ENCODE measurements at regions not wholly inside any gene's neighbourhood (a gene's known extent, or its start where the extent isn't known, plus 50 kb on each side); places are given as distances from the start of the nearest gene placed in this dataset.
"Not testable (repeated sequence)": the region's sequence is repeated elsewhere in the genome, so short reads cannot be mapped to it uniquely, and the experiment has no call there.

GRCh38 chr6:137581019-137581707 is 87.0 kb upstream of the OLIG3 start:
- no peak for DNase-seq (ENCODE audit: low spot score)
- intact Hi-C loops (cut with micrococcal nuclease) = no loop called here
- Mint-ChIP-seq H3K4me1 (ENCODE audit: low read depth) (no peaks in the 10 kb centered on the region), H3K27me3 (ENCODE audit: insufficient read depth) (peaks cover 17% of the 10 kb centered on the region), H3K36me3 (ENCODE audit: low read depth) (no peaks in the 10 kb centered on the region), H3K27ac (no peak overlapping the region), H3K9me3 (no peaks in the 10 kb centered on the region), H3K4me3 (no peak overlapping the region)

GRCh38 chr6:137583519-137583918 is 89.3 kb upstream of the OLIG3 start:
- DNase-seq (ENCODE audit: low spot score); H3K27ac Mint-ChIP-seq; H3K36me3 Mint-ChIP-seq (ENCODE audit: low read depth); intact Hi-C loops (cut with micrococcal nuclease); H3K27me3 Mint-ChIP-seq (ENCODE audit: insufficient read depth); H3K4me3 Mint-ChIP-seq; H3K4me1 Mint-ChIP-seq (ENCODE audit: low read depth); H3K9me3 Mint-ChIP-seq: not testable (repeated sequence)

- no peak for DNase-seq (ENCODE audit: low spot score)
- Mint-ChIP-seq H3K27ac (no peak overlapping the region), H3K4me1 (ENCODE audit: low read depth) (peaks cover 8% of the 10 kb centered on the region), H3K27me3 (ENCODE audit: insufficient read depth) (peaks cover 21% of the 10 kb centered on the region), H3K36me3 (ENCODE audit: low read depth) (no peaks in the 10 kb centered on the region), H3K9me3 (peaks cover 19% of the 10 kb centered on the region), H3K4me3 (no peak overlapping the region)
- intact Hi-C loops (cut with micrococcal nuclease) = loop anchor here (2.0 kb wide), 1 partner anchor 92 kb away; no protein-coding TSS in a partner anchor
Observed at GRCh38 chr6:137588472-137588871, 94.3 kb upstream of the OLIG3 start.

DNA sequence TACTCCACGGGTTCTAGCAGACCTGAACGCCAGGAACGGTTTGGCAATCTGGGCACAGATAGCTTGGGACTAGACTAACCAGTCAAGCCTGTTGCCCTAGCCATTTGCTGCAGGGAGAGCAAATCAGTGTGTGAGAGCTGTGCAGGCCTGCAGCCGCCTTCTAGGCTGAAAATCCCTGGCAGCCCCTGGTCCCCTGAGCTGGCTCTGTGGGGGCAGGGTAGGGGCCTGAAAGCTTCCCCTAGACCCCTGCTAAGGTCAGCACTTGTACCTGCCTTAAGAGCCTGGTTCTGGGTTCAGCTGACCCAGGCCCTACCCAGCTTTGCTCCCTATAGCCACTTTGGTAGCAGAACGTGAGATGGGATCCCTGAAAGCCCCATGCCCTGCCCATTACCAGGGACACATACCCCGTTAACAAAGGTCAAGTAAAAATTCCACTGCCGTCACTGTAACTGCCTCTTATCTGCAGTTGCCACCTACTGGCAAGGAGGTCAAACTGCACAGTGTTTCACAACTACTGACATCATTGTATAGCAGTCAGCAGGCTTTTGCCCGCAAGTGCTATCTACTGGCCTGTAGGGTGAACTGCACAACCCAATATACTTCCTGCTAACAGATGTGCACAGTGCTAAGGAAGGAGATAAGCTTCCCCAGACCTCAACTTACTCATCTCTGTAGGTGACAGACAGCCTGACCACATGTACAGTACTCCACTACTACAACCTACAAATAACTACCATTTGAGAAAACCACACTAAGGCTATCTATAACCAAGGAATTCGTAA is 95.1 kb upstream of the OLIG3 start:
- H3K4me3 Mint-ChIP-seq = no peak overlapping the region
- H3K4me1 Mint-ChIP-seq (ENCODE audit: low read depth) = peaks cover 8% of the 10 kb centered on the region
- peaks cover 22% of the 10 kb centered on the region for H3K27me3 Mint-ChIP-seq (ENCODE audit: insufficient read depth)
- intact Hi-C loops (cut with micrococcal nuclease) = loop anchor here (1.0 to 2.0 kb wide), 2 partner anchors 92 to 318 kb away; no protein-coding TSS in a partner anchor
- H3K9me3 Mint-ChIP-seq = peaks cover 20% of the 10 kb centered on the region
- H3K36me3 Mint-ChIP-seq (ENCODE audit: low read depth) = no peaks in the 10 kb centered on the region
- peak; percentile 40 for DNase-seq (ENCODE audit: low spot score)
- no peak overlapping the region for H3K27ac Mint-ChIP-seq

DNA sequence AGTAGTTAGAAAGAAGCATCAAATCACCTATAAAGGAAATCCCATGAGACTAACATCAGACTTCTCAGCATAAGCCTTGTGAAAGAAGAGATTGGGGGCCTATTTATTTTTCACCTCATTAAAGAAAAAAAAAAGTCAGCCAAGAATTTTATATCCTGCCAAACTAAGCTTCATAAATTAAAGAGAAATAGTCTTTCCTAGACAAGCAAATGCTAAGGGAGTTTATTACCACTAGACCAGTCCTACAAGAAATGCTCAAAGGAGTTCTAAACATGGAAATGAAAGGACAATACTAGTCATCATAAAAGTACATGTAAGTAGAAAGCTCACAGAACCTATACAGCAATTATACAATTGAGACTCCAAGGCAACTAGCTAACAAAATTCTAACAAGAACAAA is 96.5 kb upstream of the OLIG3 start:
- peaks cover 8% of the 10 kb centered on the region for H3K4me1 Mint-ChIP-seq (ENCODE audit: low read depth)
- no peak overlapping the region for H3K4me3 Mint-ChIP-seq
- intact Hi-C loops (cut with micrococcal nuclease) = no loop called here
- no peak for DNase-seq (ENCODE audit: low spot score)
- H3K27ac Mint-ChIP-seq = no peak overlapping the region
- peaks cover 23% of the 10 kb centered on the region for H3K9me3 Mint-ChIP-seq
- H3K36me3 Mint-ChIP-seq (ENCODE audit: low read depth) = no peaks in the 10 kb centered on the region
- peaks cover 29% of the 10 kb centered on the region for H3K27me3 Mint-ChIP-seq (ENCODE audit: insufficient read depth)

- Mint-ChIP-seq H3K27ac (no peak overlapping the region), H3K27me3 (ENCODE audit: insufficient read depth) (peaks cover 35% of the 10 kb centered on the region), H3K9me3 (no peaks in the 10 kb centered on the region), H3K4me3 (no peak overlapping the region), H3K36me3 (ENCODE audit: low read depth) (no peaks in the 10 kb centered on the region), H3K4me1 (ENCODE audit: low read depth) (no peaks in the 10 kb centered on the region)
- no peak for DNase-seq (ENCODE audit: low spot score)
- intact Hi-C loops (cut with micrococcal nuclease) = no loop called here
Observed at GRCh38 chr6:137601471-137601870, 107.3 kb upstream of the OLIG3 start.

DNA sequence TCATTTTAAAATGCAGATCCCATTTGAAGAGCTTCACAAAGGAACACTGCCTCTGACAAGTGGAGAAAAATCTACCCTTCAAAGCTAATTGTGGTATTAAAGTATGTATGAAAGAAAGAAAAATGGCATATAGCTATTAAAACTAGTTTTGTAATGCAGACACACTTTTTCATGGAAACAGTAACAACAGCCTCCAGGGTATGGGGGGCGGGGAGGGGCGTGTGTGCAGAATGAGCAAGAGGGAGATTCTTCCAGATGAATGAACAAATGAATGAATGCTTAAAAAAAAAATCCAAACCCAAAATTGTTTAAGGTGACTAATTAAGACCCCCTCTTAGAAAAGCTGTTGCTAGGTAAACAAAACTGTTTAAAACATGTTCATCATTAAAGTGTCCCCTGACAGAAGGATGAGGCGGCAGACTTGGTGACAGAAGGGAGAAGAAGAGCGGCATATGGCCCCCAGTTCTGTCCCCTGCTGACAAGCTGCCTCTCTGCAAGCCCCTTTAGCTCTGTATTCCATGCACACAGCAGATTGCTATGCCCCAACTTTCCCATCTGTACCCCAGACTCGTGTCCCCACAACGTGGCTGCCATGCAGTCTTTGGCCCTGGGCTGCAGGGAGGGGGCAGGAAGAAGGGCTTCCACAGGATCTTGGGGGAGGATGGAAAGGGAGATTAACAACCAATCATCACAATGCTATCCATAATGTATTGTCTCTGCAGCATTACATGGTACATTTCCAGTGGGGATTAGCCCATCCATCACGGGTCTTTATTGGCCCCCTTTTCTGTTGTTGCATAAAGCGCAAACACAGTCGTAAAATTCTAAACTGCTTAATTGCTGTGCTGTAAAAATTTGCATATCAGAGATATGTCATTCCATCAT is 108.4 kb upstream of the OLIG3 start:
- no peaks in the 10 kb centered on the region for H3K4me1 Mint-ChIP-seq (ENCODE audit: low read depth)
- no peak overlapping the region for H3K27ac Mint-ChIP-seq
- no peak overlapping the region for H3K4me3 Mint-ChIP-seq
- H3K9me3 Mint-ChIP-seq = no peaks in the 10 kb centered on the region
- H3K36me3 Mint-ChIP-seq (ENCODE audit: low read depth) = no peaks in the 10 kb centered on the region
- peaks cover 35% of the 10 kb centered on the region for H3K27me3 Mint-ChIP-seq (ENCODE audit: insufficient read depth)
- intact Hi-C loops (cut with micrococcal nuclease) = no loop called here
- DNase-seq (ENCODE audit: low spot score) = no peak

DNA sequence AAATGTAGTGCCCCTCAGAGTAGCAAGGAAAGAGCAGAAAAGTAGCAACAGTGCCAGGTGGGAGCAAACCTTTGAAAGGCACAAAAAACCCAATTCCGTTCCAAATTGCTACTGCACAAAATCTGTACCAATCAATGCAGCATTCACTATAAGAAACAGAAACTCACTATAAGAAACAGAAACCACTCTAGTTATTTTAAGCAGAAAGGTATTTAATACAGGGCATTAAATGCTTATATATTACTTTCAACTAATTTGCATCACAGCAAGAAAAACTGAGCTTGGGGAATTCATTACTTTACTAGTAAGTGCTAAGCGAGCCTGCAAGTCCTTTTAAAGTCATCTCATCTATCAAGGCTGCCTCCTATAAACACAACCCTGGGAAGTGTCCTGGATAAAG is 116.5 kb upstream of the OLIG3 start:
- H3K27me3 Mint-ChIP-seq (ENCODE audit: insufficient read depth) = peaks cover 32% of the 10 kb centered on the region
- H3K9me3 Mint-ChIP-seq = no peaks in the 10 kb centered on the region
- H3K4me1 Mint-ChIP-seq (ENCODE audit: low read depth) = no peaks in the 10 kb centered on the region
- no peaks in the 10 kb centered on the region for H3K36me3 Mint-ChIP-seq (ENCODE audit: low read depth)
- no peak for DNase-seq (ENCODE audit: low spot score)
- no peak overlapping the region for H3K4me3 Mint-ChIP-seq
- intact Hi-C loops (cut with micrococcal nuclease) = no loop called here
- no peak overlapping the region for H3K27ac Mint-ChIP-seq

DNA sequence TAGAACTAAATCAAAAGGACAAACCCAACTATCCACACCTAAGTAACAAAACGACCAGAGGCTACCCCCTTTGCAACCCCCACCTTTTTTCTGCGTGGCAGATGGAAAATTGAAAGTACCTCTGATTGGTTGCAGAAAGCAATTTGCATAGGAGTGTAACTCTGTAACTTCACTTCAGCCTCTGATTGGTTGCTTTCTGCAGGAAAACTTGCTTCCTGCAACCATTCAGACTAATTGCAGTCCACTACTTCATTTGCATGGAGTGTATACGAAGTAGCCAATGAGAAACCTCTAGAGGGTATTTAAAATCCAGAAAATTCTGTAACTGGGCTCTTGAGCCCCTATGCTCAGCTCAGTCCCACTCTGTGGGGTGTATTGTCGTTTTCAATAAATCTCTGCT is 129.1 kb upstream of the OLIG3 start:
- Mint-ChIP-seq H3K9me3 (no peaks in the 10 kb centered on the region), H3K27ac (no peak overlapping the region), H3K27me3 (ENCODE audit: insufficient read depth) (peaks cover 33% of the 10 kb centered on the region), H3K4me1 (ENCODE audit: low read depth) (no peaks in the 10 kb centered on the region), H3K4me3 (no peak overlapping the region), H3K36me3 (ENCODE audit: low read depth) (no peaks in the 10 kb centered on the region)
- intact Hi-C loops (cut with micrococcal nuclease) = no loop called here
- DNase-seq (ENCODE audit: low spot score) = no peak

- Mint-ChIP-seq H3K4me1 (ENCODE audit: low read depth) (no peaks in the 10 kb centered on the region), H3K9me3 (no peaks in the 10 kb centered on the region), H3K4me3 (no peak overlapping the region), H3K36me3 (ENCODE audit: low read depth) (no peaks in the 10 kb centered on the region), H3K27me3 (ENCODE audit: insufficient read depth) (peaks cover 27% of the 10 kb centered on the region), H3K27ac (no peak overlapping the region)
- DNase-seq (ENCODE audit: low spot score) = no peak
- intact Hi-C loops (cut with micrococcal nuclease) = no loop called here
Observed at GRCh38 chr6:137625100-137625661, 131.0 kb upstream of the OLIG3 start.

DNA sequence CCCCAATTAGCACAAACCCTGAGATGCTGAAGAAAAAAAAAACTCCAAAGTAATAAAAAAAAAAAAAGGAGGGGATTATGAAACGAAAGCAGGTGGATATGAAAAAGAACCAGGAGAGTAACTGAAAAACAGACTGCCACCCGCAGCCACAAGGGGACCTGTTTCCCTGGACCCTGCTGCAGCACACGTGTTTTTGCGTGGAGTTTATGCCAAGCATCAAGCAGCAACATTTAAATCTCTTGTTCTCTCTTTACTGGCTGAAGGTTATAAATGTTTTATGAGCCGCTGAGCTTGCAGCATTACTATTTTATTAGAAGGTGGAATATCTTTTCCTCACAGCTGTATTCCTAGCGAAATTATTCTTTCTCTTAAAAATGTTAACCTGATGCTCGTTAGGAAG is 131.6 kb upstream of the OLIG3 start:
- H3K4me1 Mint-ChIP-seq (ENCODE audit: low read depth) = no peaks in the 10 kb centered on the region
- no peaks in the 10 kb centered on the region for H3K36me3 Mint-ChIP-seq (ENCODE audit: low read depth)
- intact Hi-C loops (cut with micrococcal nuclease) = no loop called here
- no peak overlapping the region for H3K4me3 Mint-ChIP-seq
- H3K27ac Mint-ChIP-seq = no peak overlapping the region
- DNase-seq (ENCODE audit: low spot score) = no peak
- no peaks in the 10 kb centered on the region for H3K9me3 Mint-ChIP-seq
- peaks cover 24% of the 10 kb centered on the region for H3K27me3 Mint-ChIP-seq (ENCODE audit: insufficient read depth)

DNA sequence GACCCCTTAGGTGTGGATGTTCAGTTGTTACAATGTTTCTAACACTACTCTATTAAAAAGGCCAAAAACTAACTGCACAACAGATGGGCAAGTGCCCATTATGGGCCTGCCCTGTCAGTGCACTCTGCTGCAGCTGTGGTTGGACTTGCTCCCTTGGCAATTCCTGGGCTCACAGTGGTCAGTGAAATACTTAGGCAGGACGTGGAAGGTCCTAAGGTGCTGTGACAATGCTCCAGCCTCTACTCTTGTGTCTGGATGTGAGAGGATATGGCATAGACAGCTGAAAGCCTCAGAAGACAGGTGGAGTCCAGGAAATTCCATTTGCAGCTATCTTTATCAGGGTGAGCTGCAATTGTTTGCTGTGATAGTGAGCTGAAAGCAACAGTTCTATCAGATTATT is 136.5 kb upstream of the OLIG3 start:
- no peak overlapping the region for H3K4me3 Mint-ChIP-seq
- H3K9me3 Mint-ChIP-seq = no peaks in the 10 kb centered on the region
- H3K4me1 Mint-ChIP-seq (ENCODE audit: low read depth) = no peaks in the 10 kb centered on the region
- DNase-seq (ENCODE audit: low spot score) = no peak
- H3K36me3 Mint-ChIP-seq (ENCODE audit: low read depth) = no peaks in the 10 kb centered on the region
- H3K27ac Mint-ChIP-seq = no peak overlapping the region
- intact Hi-C loops (cut with micrococcal nuclease) = no loop called here
- H3K27me3 Mint-ChIP-seq (ENCODE audit: insufficient read depth) = peaks cover 19% of the 10 kb centered on the region
